KBM-7 (cell line): ENCODE measurements at regions not wholly inside any gene's neighbourhood (a gene's known extent, or its start where the extent isn't known, plus 50 kb on each side); places are given as distances from the start of the nearest gene placed in this dataset.
"Not testable (repeated sequence)": the region's sequence is repeated elsewhere in the genome, so short reads cannot be mapped to it uniquely, and the experiment has no call there.

Source experiments
- DNase-seq: peaks from one replicate; pipeline ENCODE4 v3.0.0-alpha.2; 2015
- in situ Hi-C: fragments of 300-500 bp; cut with MboI; formaldehyde crosslinking; loops from 2 replicates; pipeline ENCODE4 v1.14.3; 2020; ENCODE audit warnings: low sequenced_read_pairs, low pct_unique_long_range_greater_than_20kb, mixed read lengths

DNA sequence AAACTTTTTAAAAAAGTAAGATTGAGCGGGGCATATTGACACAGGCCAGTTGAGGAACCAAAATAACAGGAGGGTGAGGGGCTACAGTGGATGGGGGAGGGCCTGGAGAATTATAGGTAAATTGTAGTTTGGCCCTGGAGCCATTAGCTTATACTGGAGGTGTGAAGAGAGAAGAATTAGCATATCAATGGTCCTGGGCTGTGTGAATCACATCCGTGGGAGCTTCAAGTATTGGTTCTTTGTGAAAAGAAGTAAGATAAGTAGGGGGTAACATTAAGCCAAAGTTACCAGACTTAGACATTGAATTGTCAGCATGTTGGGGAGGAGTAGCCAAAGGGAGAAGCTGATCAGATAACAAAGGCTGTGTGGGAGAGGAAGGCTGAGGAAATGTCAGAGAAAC lies 1085.2 kb upstream of the AMELY start:
- in situ Hi-C loops, result no loop called here
- DNase-seq, result no peak

GRCh38 chrY:7994781-7995180 lies 1083.2 kb upstream of the AMELY start:
- DNase-seq, in situ Hi-C loops: not testable (repeated sequence)

DNA sequence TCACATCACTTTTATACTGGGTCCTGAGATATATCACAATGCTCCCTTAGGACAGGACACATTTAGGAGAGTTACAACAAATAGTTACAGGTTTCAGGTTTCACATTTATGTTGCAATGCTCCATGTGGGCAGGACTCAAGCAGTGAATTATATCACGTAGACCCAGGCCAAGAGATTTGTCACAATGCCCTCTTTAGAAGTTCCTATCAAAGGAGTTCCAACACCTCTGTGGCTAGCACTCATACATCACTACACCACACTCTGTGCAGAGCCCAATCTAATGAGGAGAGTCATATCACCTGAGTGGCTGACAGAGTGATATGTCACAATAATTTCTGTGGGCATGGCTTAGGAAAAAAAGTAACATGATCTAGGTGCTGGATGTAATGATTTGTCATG lies 1068.2 kb upstream of the AMELY start:
- in situ Hi-C loops, result no loop called here
- DNase-seq, result no peak

- DNase-seq, result no peak
- in situ Hi-C loops, result no loop called here
Observed at GRCh38 chrY:7977301-7977700, 1065.7 kb upstream of the AMELY start.

GRCh38 chrY:7968293-7968692 lies 1056.7 kb upstream of the AMELY start:
- in situ Hi-C loops, result no loop called here

DNA sequence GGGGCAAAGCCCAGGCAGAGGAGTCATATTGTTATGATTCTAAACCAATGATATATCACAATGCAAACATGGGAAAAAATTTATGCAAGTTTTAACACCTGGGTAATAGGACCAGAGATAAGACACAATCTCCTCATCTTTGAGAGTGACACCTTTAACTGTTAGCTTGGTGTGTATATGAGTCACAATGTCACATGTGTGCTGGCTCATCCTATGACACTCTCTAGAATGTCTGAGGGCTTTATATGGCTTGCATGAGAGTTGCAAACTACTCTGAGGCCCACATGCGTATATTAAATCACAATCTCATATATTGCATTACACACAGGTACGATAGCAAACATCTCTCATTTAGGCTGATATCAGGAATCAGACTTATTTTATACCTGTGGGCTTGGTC lies 1055.4 kb upstream of the AMELY start:
- in situ Hi-C loops, result no loop called here
- DNase-seq, result no peak

More at GRCh38 chrY:7968293-7968692, 1056.7 kb upstream of the AMELY start:
- DNase-seq, result no peak

- DNase-seq, result no peak
- in situ Hi-C loops, result no loop called here
Observed at GRCh38 chrY:7963393-7963792, 1051.8 kb upstream of the AMELY start.

GRCh38 chrY:7962350-7962749 lies 1050.8 kb upstream of the AMELY start:
- no peak for DNase-seq
- in situ Hi-C loops, result no loop called here

- no peak for DNase-seq
- in situ Hi-C loops, result no loop called here
Observed at GRCh38 chrY:7961811-7962210, 1050.3 kb upstream of the AMELY start.

GRCh38 chrY:7957773-7958172 lies 1046.2 kb upstream of the AMELY start:
- DNase-seq, result no peak
- in situ Hi-C loops, result no loop called here

DNA sequence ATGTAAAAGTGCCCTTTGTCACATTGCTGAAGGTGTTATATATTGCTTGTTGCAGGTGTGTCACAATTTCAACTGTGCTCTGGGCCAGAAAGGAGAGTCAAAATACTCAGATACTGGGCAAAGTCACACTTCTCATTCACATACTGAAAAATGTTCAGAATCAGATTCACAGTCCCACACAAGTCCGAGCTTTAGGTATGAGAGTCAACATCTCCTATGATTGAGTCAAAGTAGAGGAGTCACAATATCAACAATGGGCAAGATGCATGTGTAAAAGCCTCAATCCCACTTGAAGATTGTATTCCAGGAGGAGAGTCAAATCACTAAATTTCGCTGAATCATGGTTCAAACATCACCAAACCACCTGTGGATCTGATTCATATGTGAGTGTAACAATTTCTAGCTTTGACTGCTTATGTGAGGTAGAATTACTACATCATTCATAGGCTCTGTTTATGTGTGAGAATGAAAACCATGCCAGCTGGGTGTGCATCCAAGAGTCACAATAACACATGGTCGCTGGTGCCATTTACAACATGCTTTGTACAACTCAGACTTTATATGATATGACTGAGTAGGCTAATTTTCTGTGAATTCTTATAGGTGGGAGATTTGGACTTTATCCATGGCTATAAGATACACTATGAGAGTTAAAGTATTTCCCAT lies 1039.8 kb upstream of the AMELY start:
- in situ Hi-C loops, result no loop called here
- DNase-seq, result no peak

DNA sequence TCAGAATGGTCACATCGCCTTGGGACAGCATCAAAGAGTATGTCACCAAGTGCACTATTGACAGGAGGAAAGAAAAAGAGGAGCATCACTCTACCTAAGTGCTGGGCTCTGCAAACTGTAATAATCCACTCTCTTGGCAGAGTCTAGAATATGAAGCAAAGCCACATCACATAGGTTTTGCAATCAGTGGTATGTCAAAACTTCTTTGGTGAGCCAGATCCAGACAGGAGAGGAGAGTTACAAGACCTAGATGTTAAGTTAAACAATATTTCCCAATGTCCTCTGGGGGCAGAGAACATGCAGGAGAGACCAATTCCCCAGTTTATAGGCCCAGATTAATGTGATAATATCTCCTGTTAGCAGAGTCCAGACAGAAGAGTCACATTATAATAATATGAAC lies 1032.6 kb upstream of the AMELY start:
- in situ Hi-C loops, result no loop called here
- DNase-seq, result no peak

DNA sequence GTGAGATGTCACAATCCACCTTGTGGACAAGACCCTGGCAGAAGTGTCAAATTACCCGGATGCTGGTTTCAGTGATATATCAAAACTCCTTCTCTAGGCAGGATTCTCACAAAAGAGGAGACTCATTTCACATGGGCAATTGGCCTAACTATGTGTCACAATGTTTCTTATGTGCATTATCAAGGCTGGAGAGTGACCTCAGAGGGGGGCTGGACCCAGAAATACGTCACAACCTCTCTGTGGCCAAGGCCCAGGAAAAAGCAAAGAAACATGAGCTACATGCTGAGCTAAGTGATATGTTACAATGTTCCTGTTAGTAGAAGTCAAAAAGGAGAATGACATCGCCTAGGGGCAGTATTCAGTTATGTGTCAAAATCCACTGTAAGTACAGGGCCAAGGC lies 1031.2 kb upstream of the AMELY start:
- in situ Hi-C loops, result no loop called here

GRCh38 chrY:7941856-7942255 lies 1030.3 kb upstream of the AMELY start:
- in situ Hi-C loops, result no loop called here
- DNase-seq, result no peak

More for the DNA sequence above, 1031.2 kb upstream of the AMELY start:
- DNase-seq, result no peak

GRCh38 chrY:7938982-7939718 lies 1027.6 kb upstream of the AMELY start:
- no peak for DNase-seq
- in situ Hi-C loops, result no loop called here

DNA sequence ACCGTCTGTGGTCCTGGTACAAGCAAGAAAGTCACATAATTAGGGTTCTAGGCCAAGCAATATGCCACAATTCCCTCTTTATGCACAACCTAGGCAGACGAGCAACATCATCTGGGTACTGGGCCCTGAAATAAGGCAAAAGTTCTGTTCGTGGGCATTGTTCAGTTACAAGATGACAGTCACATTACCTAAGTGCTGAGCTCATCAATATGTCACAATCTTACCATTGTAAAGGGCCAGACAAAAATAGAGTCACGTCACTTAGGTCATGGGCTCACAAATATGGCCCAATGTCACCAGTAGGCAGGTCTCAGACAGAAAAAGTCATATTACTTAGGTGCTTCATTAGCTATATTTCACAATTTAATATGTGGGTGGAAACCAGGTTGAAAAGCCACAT lies 1025.3 kb upstream of the AMELY start:
- no peak for DNase-seq
- in situ Hi-C loops, result no loop called here

DNA sequence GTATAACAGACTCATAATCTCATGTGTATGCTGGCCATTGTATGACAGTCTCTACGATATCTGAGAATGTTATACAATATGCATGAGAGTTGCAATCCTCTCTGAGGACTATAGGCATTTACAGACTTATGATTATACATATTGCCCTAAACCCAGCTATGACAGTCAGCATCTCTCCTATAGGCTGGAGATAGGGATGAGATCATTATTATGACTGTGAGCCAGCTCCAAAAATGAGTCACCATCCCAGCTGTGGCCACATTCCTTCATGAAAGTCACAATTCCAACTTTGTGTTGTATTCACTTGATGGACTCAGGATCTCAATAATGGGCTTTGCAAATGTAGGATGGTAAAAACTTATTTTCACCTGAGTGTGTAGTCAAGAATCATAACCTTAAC lies 1024.5 kb upstream of the AMELY start:
- in situ Hi-C loops, result no loop called here
- no peak for DNase-seq

- no peak for DNase-seq
- in situ Hi-C loops, result no loop called here
Observed at GRCh38 chrY:7935606-7936005, 1024.1 kb upstream of the AMELY start.

- in situ Hi-C loops, result no loop called here
- DNase-seq, result no peak
Observed at GRCh38 chrY:7932424-7932823, 1020.9 kb upstream of the AMELY start.

DNA sequence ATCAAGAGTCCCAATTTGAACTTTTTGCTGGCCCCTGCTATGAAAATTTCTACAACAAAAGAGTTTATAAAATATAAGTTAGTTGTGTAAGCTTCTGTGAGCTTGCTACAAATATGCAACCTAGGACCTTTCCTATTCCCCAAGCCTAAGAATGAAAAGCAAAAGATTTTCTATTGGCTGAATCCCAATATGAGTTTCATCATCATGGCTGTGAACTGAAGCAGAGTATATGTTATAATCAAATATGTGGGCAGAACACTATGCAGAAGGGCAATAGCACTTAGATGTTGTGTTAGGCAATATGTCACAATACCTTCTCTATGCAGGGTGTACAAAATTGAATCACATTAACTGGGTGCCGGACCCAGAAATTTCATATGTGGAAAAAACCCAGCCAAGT lies 1018.3 kb upstream of the AMELY start:
- no peak for DNase-seq
- in situ Hi-C loops, result no loop called here

DNA sequence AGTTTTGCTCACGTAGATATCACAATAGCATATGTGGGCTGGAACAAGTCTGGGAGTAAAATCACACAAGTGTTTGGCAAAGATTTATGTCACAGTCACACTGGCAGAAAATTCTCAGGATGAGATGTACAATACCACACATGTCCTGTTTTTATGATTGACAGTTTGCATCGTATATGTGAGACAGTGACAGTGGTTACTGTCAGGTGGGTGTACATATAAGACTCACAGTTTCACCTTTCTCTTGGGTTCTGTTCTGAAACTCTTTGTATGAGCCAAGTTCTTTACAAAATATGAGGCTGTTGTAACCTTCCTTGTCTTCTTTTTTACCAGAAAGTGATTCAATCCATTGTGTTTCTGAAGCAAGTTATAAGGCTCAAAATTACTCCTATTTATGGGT lies 1012.5 kb upstream of the AMELY start:
- no peak for DNase-seq
- in situ Hi-C loops, result no loop called here
